Breast epithelium (tissue), 3 donors: ENCODE measurements at regions not wholly inside any gene's neighbourhood (a gene's known extent, or its start where the extent isn't known, plus 50 kb on each side); places are given as distances from the start of the nearest gene placed in this dataset.

ENCODE experiments used
- CTCF ChIP-seq, 3 donors: fragments of 450-650 bp; IDR thresholded peaks; one replicate each; pipeline ENCODE4 v1.5.1; 2016 to 2017; ENCODE audit warnings: antibody characterized with exemption in 3 of 3, mild to moderate bottlenecking in 3 of 3, moderate library complexity in 3 of 3
- POLR2A ChIP-seq: fragments of 450-650 bp; IDR thresholded peaks from one replicate; pipeline ENCODE4 v1.6.1; 2016; ENCODE audit warnings: antibody characterized with exemption, mild to moderate bottlenecking, moderate library complexity

GRCh38 chr22:48884324-48884723 lies 943.3 kb downstream of the BRD1 start:
- TF ChIP-seq CTCF (IDR thresholded peaks at IDR 0.05) (no peak), POLR2A (no peak)
